Fibroblast of mammary gland (primary cell): ENCODE measurements at regions not wholly inside any gene's neighbourhood (a gene's known extent, or its start where the extent isn't known, plus 50 kb on each side); places are given as distances from the start of the nearest gene placed in this dataset.

Experiments
- DNase-seq: peaks from one replicate; pipeline ENCODE4 v3.0.0-alpha.2; 2010; ENCODE audit warnings: low read depth
- H3K4me3 ChIP-seq: 2 replicates; pipeline ENCODE4 v1.5.1; 2011; ENCODE audit warnings: low read depth, mild to moderate bottlenecking, low read length, moderate library complexity; ENCODE audit not compliant: control insufficient read depth
- TF ChIP-seq, protein P1 (sequence below): conservative IDR thresholded peaks from 2 replicates; pipeline ENCODE4 v1.5.1; 2011; ENCODE audit warnings: low read depth, low read length, inconsistent platforms; ENCODE audit not compliant: control insufficient read depth, insufficient read depth

DNA sequence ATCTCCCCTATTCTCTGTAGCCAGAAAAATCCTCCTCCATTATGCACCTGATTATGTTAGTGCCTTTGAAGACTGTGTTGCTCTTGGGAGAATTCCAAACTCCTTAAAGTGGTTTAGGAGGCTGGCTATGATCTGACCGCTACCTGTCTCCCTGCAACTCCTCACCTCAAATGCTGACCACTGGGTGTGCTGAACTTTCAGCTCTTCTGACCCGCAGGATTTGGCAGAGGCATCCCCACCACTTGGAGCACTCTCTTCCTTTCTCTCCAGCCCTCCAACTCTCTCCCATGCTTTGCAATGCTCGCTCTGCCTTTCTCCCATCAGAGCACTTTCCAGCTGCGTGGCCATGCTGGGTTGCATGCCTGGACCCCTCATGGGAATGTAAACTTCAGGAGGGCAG lies 227.6 kb downstream of the RPS24 start:
- TF ChIP-seq, protein P1, sequence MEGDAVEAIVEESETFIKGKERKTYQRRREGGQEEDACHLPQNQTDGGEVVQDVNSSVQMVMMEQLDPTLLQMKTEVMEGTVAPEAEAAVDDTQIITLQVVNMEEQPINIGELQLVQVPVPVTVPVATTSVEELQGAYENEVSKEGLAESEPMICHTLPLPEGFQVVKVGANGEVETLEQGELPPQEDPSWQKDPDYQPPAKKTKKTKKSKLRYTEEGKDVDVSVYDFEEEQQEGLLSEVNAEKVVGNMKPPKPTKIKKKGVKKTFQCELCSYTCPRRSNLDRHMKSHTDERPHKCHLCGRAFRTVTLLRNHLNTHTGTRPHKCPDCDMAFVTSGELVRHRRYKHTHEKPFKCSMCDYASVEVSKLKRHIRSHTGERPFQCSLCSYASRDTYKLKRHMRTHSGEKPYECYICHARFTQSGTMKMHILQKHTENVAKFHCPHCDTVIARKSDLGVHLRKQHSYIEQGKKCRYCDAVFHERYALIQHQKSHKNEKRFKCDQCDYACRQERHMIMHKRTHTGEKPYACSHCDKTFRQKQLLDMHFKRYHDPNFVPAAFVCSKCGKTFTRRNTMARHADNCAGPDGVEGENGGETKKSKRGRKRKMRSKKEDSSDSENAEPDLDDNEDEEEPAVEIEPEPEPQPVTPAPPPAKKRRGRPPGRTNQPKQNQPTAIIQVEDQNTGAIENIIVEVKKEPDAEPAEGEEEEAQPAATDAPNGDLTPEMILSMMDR = no peak
- no peak overlapping the region for H3K4me3 ChIP-seq
- DNase-seq = no peak

DNA sequence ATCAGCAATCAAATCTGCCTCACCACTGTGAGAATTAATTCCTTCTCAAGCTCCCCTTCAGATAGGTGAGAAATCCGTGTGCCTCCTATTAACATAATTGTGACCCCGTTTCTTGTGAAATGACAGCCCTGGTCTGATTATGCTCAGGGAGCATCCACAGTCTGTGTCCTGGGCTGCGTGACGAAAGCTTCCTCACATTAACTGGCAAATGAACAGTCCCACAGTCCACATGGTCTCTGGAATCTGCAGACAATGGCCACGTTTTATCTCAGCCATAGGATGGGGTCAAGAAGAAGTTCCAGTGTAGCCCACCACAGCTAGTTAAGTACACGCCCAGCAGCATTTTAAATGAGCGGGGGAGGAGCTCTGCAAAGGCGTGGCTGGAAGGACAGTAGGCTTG lies 229.2 kb downstream of the RPS24 start:
- DNase-seq = no peak
- H3K4me3 ChIP-seq = no peak overlapping the region
- TF ChIP-seq, protein P1 = no peak

DNA sequence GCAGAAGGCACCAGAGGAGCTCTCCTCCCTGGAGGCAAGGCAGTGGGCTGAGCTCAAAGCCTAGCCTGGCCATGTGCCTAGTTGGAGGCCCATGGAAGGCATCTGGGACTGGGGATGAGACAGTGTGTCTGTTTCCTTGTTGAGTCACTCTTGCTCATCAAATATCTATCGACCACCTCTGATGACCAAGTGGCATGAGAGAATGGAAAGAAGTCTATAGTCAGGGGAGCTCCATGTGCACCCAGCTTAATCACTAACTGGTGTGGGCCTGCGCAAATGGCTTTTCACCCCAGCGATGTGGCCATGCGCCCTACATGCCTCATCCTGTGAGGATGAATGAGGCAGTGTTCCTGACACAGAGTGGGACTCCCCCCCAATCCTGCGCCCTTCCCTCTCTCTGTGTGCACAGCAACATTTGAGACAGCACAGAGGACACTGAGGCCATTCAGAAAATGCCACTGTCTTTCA lies 229.9 kb downstream of the RPS24 start:
- H3K4me3 ChIP-seq = no peak overlapping the region
- peak; percentile 99 for DNase-seq
- TF ChIP-seq, protein P1 = no peak

- H3K4me3 ChIP-seq = no peak overlapping the region
- no peak for DNase-seq
- TF ChIP-seq, protein P1 = no peak
Observed at GRCh38 chr10:78264361-78264760, 230.7 kb downstream of the RPS24 start.

DNA sequence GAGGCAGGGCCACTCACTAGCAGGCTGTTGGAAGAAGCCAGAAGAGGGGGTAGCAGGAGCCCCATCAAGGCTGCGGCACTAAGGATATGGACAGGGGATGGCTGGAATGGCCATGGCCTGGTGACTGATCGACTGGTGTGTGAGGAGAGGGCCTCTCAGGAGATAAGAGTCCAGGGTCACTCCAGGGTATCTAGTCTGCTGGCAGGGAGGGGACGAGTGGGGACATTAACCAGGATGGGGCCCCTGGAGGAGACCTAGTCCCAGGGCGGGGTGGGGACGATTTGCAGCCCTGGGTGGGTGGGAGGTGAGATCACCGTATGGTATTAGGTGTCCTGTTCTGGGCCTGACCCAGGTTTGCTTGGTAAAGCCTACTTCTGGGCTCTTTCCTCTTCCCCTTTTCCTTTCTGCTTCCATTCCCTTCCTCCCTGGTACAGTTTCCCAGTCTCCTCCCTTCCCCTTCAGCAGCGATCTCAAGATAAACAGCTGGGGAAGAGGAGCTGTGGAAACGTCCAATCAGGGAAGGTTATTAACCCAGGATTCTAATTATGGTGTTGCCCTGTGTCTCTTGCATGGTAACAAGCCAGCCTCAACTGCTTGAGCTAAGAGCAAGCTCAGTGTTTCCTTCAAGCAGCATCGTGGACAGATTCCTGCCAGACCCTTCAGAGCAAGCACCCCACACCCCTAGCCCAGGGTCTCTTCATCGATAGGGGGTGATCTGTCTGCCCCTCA lies 233.2 kb downstream of the RPS24 start:
- TF ChIP-seq, protein P1 = no peak
- no peak overlapping the region for H3K4me3 ChIP-seq
- no peak for DNase-seq

DNA sequence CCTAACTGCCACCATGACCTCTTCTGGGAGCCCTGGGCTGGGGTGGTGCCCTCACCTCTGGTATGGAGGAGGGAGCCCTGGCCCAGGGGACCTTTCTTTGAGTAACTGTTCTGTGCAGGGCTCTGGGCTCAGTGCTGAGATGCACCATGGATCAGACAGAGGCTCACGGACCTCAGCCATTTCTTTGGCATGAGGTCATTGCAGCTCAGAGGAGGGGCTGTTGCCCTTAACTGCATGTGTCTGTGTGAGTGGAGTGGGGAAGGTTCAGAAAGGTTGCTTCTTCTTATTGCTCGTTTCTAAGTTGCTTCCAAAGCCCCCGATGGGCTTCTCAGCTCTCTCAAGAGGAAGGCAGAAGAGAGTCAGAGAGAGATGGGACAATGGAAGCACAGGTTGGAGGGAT lies 233.9 kb downstream of the RPS24 start:
- peak; percentile 47 for DNase-seq
- TF ChIP-seq, protein P1 = no peak

More for the DNA sequence above, 233.9 kb downstream of the RPS24 start:
- no peak overlapping the region for H3K4me3 ChIP-seq
